SK-N-MC (cell line): ENCODE measurements at regions not wholly inside any gene's neighbourhood (a gene's known extent, or its start where the extent isn't known, plus 50 kb on each side); places are given as distances from the start of the nearest gene placed in this dataset.

Experiments
- EZH2 ChIP-seq: fragments of 200-600 bp; sonication (generic); IDR thresholded peaks from one replicate; pipeline ENCODE4 v1.6.1; 2017; ENCODE audit warnings: antibody characterized with exemption
- FOXP2 ChIP-seq: optimal IDR thresholded peaks from 2 replicates; pipeline ENCODE3; 2011; ENCODE audit warnings: mild to moderate bottlenecking, moderate library complexity; ENCODE audit not compliant: insufficient read depth; ENCODE audit errors: extremely low read length, control extremely low read depth
- POLR2AphosphoS5 ChIP-seq: IDR thresholded peaks from 2 replicates; pipeline ENCODE4 v1.6.1; 2012; ENCODE audit warnings: mild to moderate bottlenecking, low read depth, low read length, borderline replicate concordance

DNA sequence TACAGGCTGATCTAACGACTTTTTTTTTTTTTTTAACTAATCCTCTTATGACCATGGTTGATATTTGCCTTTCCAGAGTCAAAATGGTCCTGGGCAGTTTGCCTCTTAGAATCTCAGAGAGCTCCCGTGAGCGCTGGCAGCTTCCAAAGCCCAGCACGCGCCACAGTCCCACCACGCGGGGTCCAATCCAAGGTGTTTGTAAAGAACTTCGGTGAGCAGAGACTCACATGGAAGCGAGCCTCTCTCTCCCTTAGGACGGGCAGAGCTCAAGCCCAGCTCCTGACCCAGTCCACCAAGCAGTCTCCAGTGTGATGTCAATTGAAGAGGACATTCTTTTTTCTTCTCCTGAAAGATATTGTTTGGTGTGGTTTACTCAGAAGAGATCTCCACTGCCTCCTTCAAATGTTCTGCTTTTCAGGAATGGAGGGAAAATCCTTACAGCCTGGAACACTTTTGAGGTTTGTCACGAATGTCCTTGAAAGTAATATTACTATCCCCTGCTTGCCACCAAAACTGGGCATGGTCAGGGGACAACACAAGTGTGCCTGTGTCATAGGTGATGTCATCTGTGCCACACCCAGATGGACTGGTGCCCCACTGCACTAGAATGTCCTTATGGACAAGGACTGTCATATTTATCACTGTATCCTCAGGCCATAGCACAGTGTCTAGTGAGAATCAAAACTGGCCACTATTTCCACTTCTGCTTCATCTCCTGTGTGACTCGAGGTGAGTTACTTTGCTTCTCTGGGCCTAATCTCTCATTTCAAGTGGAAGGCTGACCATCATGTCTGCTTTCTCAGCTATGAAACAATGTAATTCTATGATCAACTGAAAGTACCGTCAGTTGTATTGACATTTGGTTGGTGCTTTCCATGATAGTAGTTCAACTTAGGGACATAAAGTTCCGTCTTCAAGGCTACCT, 97.4 kb upstream of the EDEM3 start:
- no peak for TF ChIP-seq EZH2
- TF ChIP-seq FOXP2: no peak
- no peak for TF ChIP-seq POLR2AphosphoS5
